Gastroesophageal sphincter (tissue), 3 donors: ENCODE measurements at regions not wholly inside any gene's neighbourhood (a gene's known extent, or its start where the extent isn't known, plus 50 kb on each side); places are given as distances from the start of the nearest gene placed in this dataset.

Experiments used
- EP300 ChIP-seq: sonication (generic); formaldehyde crosslinking; IDR thresholded peaks from one replicate; pipeline ENCODE4 v1.6.1; 2017; ENCODE audit warnings: antibody characterized with exemption, mild to moderate bottlenecking
- POLR2A ChIP-seq, 2 donors: fragments of 450-650 bp; IDR thresholded peaks; one replicate each; pipeline ENCODE4 v1.6.1; 2017; ENCODE audit warnings: antibody characterized with exemption in 2 of 2, mild to moderate bottlenecking in 2 of 2, moderate library complexity in 1 of 2
- POLR2AphosphoS5 ChIP-seq: sonication (generic); formaldehyde crosslinking; IDR thresholded peaks from one replicate; pipeline ENCODE4 v1.6.1; 2017; ENCODE audit warnings: antibody characterized with exemption
- TF ChIP-seq, protein P1 (sequence below), 4 experiments: fragments of 200-600 bp in 2 of 4; fragments of 450-650 bp in 2 of 4; sonication (generic) in 1 of 4; IDR thresholded peaks; one replicate each; pipeline ENCODE4 v1.5.1; 2017 to 2019; ENCODE audit warnings: antibody characterized with exemption in 4 of 4, mild to moderate bottlenecking in 2 of 4, moderate library complexity in 2 of 4

DNA sequence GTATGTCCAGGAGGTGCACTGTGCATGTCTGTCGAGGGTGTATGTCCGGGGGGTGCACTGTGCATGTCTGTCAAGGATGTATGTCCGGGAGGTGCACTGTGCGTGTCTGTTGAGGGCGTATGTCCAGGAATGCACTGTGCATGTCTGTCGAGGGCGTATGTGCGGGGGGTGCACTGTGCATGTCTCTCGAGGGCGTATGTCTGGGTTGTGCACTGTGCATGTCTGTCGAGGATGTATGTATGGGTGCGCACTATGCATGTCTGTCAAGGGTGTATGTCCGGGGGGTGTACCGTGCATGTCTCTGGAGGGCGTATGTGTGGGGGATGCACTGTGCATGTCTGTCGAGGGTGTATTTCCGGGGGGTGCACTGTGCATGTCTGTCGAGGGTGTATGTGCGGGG, 249.3 kb upstream of the MYT1L start:
- TF ChIP-seq, protein P1, sequence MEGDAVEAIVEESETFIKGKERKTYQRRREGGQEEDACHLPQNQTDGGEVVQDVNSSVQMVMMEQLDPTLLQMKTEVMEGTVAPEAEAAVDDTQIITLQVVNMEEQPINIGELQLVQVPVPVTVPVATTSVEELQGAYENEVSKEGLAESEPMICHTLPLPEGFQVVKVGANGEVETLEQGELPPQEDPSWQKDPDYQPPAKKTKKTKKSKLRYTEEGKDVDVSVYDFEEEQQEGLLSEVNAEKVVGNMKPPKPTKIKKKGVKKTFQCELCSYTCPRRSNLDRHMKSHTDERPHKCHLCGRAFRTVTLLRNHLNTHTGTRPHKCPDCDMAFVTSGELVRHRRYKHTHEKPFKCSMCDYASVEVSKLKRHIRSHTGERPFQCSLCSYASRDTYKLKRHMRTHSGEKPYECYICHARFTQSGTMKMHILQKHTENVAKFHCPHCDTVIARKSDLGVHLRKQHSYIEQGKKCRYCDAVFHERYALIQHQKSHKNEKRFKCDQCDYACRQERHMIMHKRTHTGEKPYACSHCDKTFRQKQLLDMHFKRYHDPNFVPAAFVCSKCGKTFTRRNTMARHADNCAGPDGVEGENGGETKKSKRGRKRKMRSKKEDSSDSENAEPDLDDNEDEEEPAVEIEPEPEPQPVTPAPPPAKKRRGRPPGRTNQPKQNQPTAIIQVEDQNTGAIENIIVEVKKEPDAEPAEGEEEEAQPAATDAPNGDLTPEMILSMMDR (IDR thresholded peaks at IDR 0.05) = no peak
- TF ChIP-seq POLR2A (IDR thresholded peaks at IDR 0.05) = no peak
- no peak for TF ChIP-seq POLR2AphosphoS5
- TF ChIP-seq EP300 = no peak
